Astrocyte (in vitro differentiated cells and primary cell): ENCODE measurements at regions not wholly inside any gene's neighbourhood (a gene's known extent, or its start where the extent isn't known, plus 50 kb on each side); places are given as distances from the start of the nearest gene placed in this dataset.

Source experiments
- DNase-seq: peaks from one replicate; pipeline ENCODE4 v3.0.0-alpha.2; 2010; ENCODE audit warnings: low read depth
- FAIRE-seq: peaks from 2 replicates; lab custom pipeline; 2011; peaks lifted over from hg19 to GRCh38; lab: Jason Lieb, UNC
- H2AFZ ChIP-seq: 2 replicates; pipeline ENCODE4 v1.6.0; 2012; ENCODE audit warnings: low read depth, low read length, inconsistent platforms
- H3K27ac ChIP-seq: 2 replicates; pipeline ENCODE4 v1.5.1; 2011; ENCODE audit warnings: low read depth, low read length, inconsistent platforms
- H3K27me3 ChIP-seq: 2 replicates; pipeline ENCODE4 v1.6.0; 2011; ENCODE audit warnings: low read length, inconsistent platforms; ENCODE audit not compliant: insufficient read depth
- H3K36me3 ChIP-seq: 2 replicates; pipeline ENCODE4 v1.5.1; 2011; ENCODE audit warnings: low read length, inconsistent platforms; ENCODE audit not compliant: insufficient read depth
- H3K4me1 ChIP-seq: 2 replicates; pipeline ENCODE4 v1.5.1; 2011; ENCODE audit warnings: low read length, inconsistent platforms; ENCODE audit not compliant: insufficient read depth
- H3K4me2 ChIP-seq: 2 replicates; pipeline ENCODE4 v1.6.0; 2012; ENCODE audit warnings: low read length, inconsistent platforms
- H3K4me3 ChIP-seq: 2 replicates; pipeline ENCODE4 v1.5.1; 2011; ENCODE audit warnings: low read depth, mild to moderate bottlenecking, low read length, inconsistent platforms; ENCODE audit not compliant: insufficient read depth
- H3K79me2 ChIP-seq: 2 replicates; pipeline ENCODE4 v1.6.0; 2012; ENCODE audit warnings: mild to moderate bottlenecking, low read length, inconsistent platforms; ENCODE audit not compliant: insufficient read depth
- H3K9ac ChIP-seq: 2 replicates; pipeline ENCODE4 v1.6.0; 2012; ENCODE audit warnings: mild to moderate bottlenecking, low read length, inconsistent platforms
- H3K9me3 ChIP-seq: 2 replicates; pipeline ENCODE4 v1.5.1; 2012; ENCODE audit warnings: low read depth, mild to moderate bottlenecking, low read length, inconsistent platforms; ENCODE audit not compliant: insufficient read depth
- H4K20me1 ChIP-seq: 2 replicates; pipeline ENCODE4 v1.6.0; 2012; ENCODE audit warnings: low read length, inconsistent platforms; ENCODE audit not compliant: insufficient read depth
- H3K27ac Mint-ChIP-seq: one replicate; pipeline ENCODE4 v1.8.0; 2021; ENCODE audit warnings: mild to moderate bottlenecking, mixed read lengths; ENCODE audit not compliant: unreplicated experiment
- H3K27me3 Mint-ChIP-seq: one replicate; pipeline ENCODE4 v1.8.0; 2021; ENCODE audit warnings: low read depth, mixed read lengths; ENCODE audit not compliant: unreplicated experiment
- H3K36me3 Mint-ChIP-seq: one replicate; pipeline ENCODE4 v1.8.0; 2021; ENCODE audit warnings: low read depth, mixed read lengths; ENCODE audit not compliant: unreplicated experiment
- H3K4me1 Mint-ChIP-seq: one replicate; pipeline ENCODE4 v1.8.0; 2021; ENCODE audit warnings: low read depth, mixed read lengths; ENCODE audit not compliant: unreplicated experiment
- H3K4me3 Mint-ChIP-seq: one replicate; pipeline ENCODE4 v1.8.0; 2021; ENCODE audit warnings: mild to moderate bottlenecking, moderate library complexity, mixed read lengths; ENCODE audit not compliant: unreplicated experiment
- H3K9me3 Mint-ChIP-seq: one replicate; pipeline ENCODE4 v1.8.0; 2021; ENCODE audit warnings: mild to moderate bottlenecking, mixed read lengths; ENCODE audit not compliant: unreplicated experiment
- CTCF ChIP-seq: IDR thresholded peaks from 2 replicates; pipeline ENCODE4 v1.5.1; 2011; ENCODE audit warnings: low read depth, mild to moderate bottlenecking, inconsistent platforms, low read length, moderate library complexity; ENCODE audit not compliant: insufficient read depth
- EZH2 ChIP-seq: IDR thresholded peaks from 2 replicates; pipeline ENCODE4 v1.6.1; 2012; ENCODE audit warnings: mild to moderate bottlenecking, low read length, inconsistent platforms; ENCODE audit not compliant: insufficient read depth

- H3K9me3 ChIP-seq = no peaks in the 10 kb centered on the region
- H3K4me2 ChIP-seq = no peak overlapping the region
- H3K9me3 Mint-ChIP-seq = no peaks in the 10 kb centered on the region
- no peak overlapping the region for H3K27ac Mint-ChIP-seq
- peaks cover 66% of the 10 kb centered on the region for H3K27me3 Mint-ChIP-seq
- H3K4me1 Mint-ChIP-seq = no peaks in the 10 kb centered on the region
- no peak overlapping the region for H3K4me3 Mint-ChIP-seq
- H4K20me1 ChIP-seq = no peaks in the 10 kb centered on the region
- H3K79me2 ChIP-seq = no peaks in the 10 kb centered on the region
- no peak overlapping the region for H3K27ac ChIP-seq
- TF ChIP-seq CTCF (no peak), EZH2 (no peak)
- no peaks in the 10 kb centered on the region for H3K4me1 ChIP-seq
- FAIRE-seq (no peak), DNase-seq (no peak)
- no peak overlapping the region for H3K9ac ChIP-seq
- no peak overlapping the region for H3K4me3 ChIP-seq
- H3K36me3 ChIP-seq = no peaks in the 10 kb centered on the region
- no peaks in the 10 kb centered on the region for H3K27me3 ChIP-seq
- no peaks in the 10 kb centered on the region for H3K36me3 Mint-ChIP-seq
- H2AFZ ChIP-seq = no peak overlapping the region
These were observed 180.9 kb downstream of the RBFOX3 start for GRCh38 chr17:79429864-79430494.

- Mint-ChIP-seq H3K4me3 (no peak overlapping the region), H3K27me3 (peaks cover 65% of the 10 kb centered on the region), H3K4me1 (no peaks in the 10 kb centered on the region), H3K27ac (no peak overlapping the region), H3K36me3 (no peaks in the 10 kb centered on the region), H3K9me3 (no peaks in the 10 kb centered on the region)
- Histone ChIP-seq H3K9ac (no peak overlapping the region), H3K27ac (no peak overlapping the region), H3K36me3 (no peaks in the 10 kb centered on the region), H3K4me2 (no peak overlapping the region), H3K4me1 (no peaks in the 10 kb centered on the region), H3K4me3 (no peak overlapping the region), H4K20me1 (no peaks in the 10 kb centered on the region), H3K9me3 (no peaks in the 10 kb centered on the region), H3K27me3 (no peaks in the 10 kb centered on the region), H2AFZ (no peak overlapping the region), H3K79me2 (no peaks in the 10 kb centered on the region)
- no peak for FAIRE-seq
- TF ChIP-seq EZH2 (no peak), CTCF (no peak)
- no peak for DNase-seq
These were observed 181.9 kb downstream of the RBFOX3 start for GRCh38 chr17:79428988-79429387.
